OCI-LY1 (cell line): ENCODE measurements at regions not wholly inside any gene's neighbourhood (a gene's known extent, or its start where the extent isn't known, plus 50 kb on each side); places are given as distances from the start of the nearest gene placed in this dataset.

Source experiments
- EZH2 ChIP-seq: fragments of 200-600 bp; sonication (generic), shearing (Covaris generic); IDR thresholded peaks from 2 replicates; pipeline ENCODE4 v1.8.0; 2017; ENCODE audit warnings: borderline replicate concordance, mixed run types, mild to moderate bottlenecking, antibody characterized with exemption, low read length, moderate library complexity, mixed read lengths
- TF ChIP-seq, protein P1 (sequence below): fragments of 200-600 bp; sonication (generic), shearing (Covaris generic); IDR thresholded peaks from 2 replicates; pipeline ENCODE4 v1.5.1; 2017; ENCODE audit warnings: mild to moderate bottlenecking, antibody characterized with exemption, low read length, moderate library complexity, mixed read lengths

DNA sequence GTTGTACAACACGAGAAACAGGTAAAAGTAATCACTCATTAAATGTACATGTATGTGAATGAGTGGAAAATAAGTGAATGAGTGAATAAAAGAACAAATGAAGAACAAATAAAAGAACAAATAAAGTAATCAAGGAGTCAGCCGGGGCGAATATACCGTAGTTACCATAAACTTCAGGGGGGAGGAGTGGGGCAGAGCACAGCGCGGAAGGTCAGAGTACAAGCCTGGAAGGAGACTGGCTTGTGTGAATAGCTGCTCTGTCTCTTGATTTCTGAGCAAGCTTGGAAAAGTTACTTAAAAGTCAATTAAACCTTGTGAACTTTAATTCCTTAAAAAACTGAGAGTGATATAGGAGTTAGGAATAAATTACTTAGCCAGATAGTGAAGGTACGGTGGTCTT lies 466.5 kb upstream of the CNTN4 start:
- TF ChIP-seq, protein P1, sequence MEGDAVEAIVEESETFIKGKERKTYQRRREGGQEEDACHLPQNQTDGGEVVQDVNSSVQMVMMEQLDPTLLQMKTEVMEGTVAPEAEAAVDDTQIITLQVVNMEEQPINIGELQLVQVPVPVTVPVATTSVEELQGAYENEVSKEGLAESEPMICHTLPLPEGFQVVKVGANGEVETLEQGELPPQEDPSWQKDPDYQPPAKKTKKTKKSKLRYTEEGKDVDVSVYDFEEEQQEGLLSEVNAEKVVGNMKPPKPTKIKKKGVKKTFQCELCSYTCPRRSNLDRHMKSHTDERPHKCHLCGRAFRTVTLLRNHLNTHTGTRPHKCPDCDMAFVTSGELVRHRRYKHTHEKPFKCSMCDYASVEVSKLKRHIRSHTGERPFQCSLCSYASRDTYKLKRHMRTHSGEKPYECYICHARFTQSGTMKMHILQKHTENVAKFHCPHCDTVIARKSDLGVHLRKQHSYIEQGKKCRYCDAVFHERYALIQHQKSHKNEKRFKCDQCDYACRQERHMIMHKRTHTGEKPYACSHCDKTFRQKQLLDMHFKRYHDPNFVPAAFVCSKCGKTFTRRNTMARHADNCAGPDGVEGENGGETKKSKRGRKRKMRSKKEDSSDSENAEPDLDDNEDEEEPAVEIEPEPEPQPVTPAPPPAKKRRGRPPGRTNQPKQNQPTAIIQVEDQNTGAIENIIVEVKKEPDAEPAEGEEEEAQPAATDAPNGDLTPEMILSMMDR, result no peak
- TF ChIP-seq EZH2, result no peak
